Uterus (tissue), 3 donors: ENCODE measurements at regions not wholly inside any gene's neighbourhood (a gene's known extent, or its start where the extent isn't known, plus 50 kb on each side); places are given as distances from the start of the nearest gene placed in this dataset.

ENCODE experiments used
- DNase-seq, 2 donors: peaks; one replicate each; pipeline ENCODE4 v3.0.0-alpha.2; 2019 to 2020
- H3K27ac ChIP-seq, 2 donors: fragments of 200-600 bp; sonication (generic); 1 replicate in 1 of 2; 2 replicates in 1 of 2; pipeline ENCODE4 v1.5.1; 2016 to 2018
- H3K27me3 ChIP-seq, 2 donors: fragments of 200-600 bp; sonication (generic); one replicate each; pipeline ENCODE4 v1.5.1; 2018 to 2019; ENCODE audit warnings: control low read depth in 1 of 2
- H3K36me3 ChIP-seq, 2 donors: fragments of 200-600 bp; sonication (generic); one replicate each; pipeline ENCODE4 v1.5.1; 2019; ENCODE audit warnings: control low read depth in 1 of 2
- H3K4me1 ChIP-seq, 2 donors: fragments of 200-600 bp; sonication (generic); one replicate each; pipeline ENCODE4 v1.5.1; 2018 to 2019; ENCODE audit warnings: control low read depth in 1 of 2
- H3K4me3 ChIP-seq, 2 donors: fragments of 200-600 bp; sonication (generic); 1 replicate in 1 of 2; 2 replicates in 1 of 2; pipeline ENCODE4 v1.5.1; 2018 to 2019; ENCODE audit warnings: mild to moderate bottlenecking in 1 of 2
- H3K9me3 ChIP-seq, 2 donors: fragments of 200-600 bp; sonication (generic); one replicate each; pipeline ENCODE4 v1.5.1; 2019; ENCODE audit warnings: control low read depth in 1 of 2
- POLR2A ChIP-seq, 2 donors: fragments of 450-650 bp; IDR thresholded peaks; one replicate each; pipeline ENCODE4 v1.6.1; 2016; ENCODE audit warnings: antibody characterized with exemption in 2 of 2, mild to moderate bottlenecking in 1 of 2, moderate library complexity in 1 of 2
- intact Hi-C: fragments of 100-400 bp; cut with DNase I; formaldehyde crosslinking; loops from one replicate; pipeline ENCODE4 v1.15.1; 2023; ENCODE audit warnings: low total_unique reads
- TF ChIP-seq, protein P1 (sequence below), 4 experiments: fragments of 200-600 bp in 2 of 4; fragments of 450-650 bp in 2 of 4; sonication (generic) in 2 of 4; IDR thresholded peaks; one replicate each; pipeline ENCODE4 v1.5.1; 2016 to 2019; ENCODE audit warnings: antibody characterized with exemption in 4 of 4, mild to moderate bottlenecking in 2 of 4, moderate library complexity in 1 of 4
- donor health status: DM: yes; HTN: yes; CAD: no.

DNA sequence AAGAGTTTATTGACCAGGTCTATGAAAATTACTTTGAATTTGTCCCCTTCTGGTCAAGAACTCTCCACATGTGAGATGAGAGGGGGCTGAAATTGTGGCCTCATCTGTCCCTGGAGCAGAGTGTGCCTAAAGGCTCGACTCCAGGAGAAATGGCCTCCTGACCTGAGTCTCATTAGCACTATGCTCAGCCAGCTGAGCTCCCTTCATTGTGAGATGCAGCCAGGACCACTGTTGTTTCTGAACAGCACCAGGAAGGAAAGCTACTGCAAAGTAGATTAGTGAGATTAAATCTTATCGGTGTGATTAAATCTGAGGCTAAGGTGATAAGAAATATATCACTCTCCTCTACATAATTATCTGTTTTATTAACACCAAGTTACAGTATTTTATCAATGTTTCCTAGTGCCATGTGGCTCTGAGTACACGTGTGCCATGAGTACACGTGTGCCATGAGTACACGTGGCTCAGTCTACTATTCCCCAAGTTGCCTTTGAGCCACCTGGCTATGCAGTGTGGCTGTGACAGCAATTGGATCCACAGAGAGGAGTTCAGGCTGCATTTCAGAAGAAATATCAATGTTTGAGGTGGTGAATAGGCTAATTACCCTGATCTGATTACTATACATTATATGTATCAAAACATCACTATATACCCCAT lies 126.9 kb downstream of the IPMK start:
- Histone ChIP-seq H3K4me3 (no peak overlapping the region), H3K27ac (no peak overlapping the region), H3K27me3 (no peaks in the 10 kb centered on the region), H3K36me3 (no peaks in the 10 kb centered on the region), H3K4me1 (no peaks in the 10 kb centered on the region), H3K9me3 (no peaks in the 10 kb centered on the region)
- DNase-seq = no peak
- TF ChIP-seq POLR2A (IDR thresholded peaks at IDR 0.05) = no peak
- TF ChIP-seq, protein P1, sequence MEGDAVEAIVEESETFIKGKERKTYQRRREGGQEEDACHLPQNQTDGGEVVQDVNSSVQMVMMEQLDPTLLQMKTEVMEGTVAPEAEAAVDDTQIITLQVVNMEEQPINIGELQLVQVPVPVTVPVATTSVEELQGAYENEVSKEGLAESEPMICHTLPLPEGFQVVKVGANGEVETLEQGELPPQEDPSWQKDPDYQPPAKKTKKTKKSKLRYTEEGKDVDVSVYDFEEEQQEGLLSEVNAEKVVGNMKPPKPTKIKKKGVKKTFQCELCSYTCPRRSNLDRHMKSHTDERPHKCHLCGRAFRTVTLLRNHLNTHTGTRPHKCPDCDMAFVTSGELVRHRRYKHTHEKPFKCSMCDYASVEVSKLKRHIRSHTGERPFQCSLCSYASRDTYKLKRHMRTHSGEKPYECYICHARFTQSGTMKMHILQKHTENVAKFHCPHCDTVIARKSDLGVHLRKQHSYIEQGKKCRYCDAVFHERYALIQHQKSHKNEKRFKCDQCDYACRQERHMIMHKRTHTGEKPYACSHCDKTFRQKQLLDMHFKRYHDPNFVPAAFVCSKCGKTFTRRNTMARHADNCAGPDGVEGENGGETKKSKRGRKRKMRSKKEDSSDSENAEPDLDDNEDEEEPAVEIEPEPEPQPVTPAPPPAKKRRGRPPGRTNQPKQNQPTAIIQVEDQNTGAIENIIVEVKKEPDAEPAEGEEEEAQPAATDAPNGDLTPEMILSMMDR (IDR thresholded peaks at IDR 0.05) = no peak
- intact Hi-C loops = no loop called here

DNA sequence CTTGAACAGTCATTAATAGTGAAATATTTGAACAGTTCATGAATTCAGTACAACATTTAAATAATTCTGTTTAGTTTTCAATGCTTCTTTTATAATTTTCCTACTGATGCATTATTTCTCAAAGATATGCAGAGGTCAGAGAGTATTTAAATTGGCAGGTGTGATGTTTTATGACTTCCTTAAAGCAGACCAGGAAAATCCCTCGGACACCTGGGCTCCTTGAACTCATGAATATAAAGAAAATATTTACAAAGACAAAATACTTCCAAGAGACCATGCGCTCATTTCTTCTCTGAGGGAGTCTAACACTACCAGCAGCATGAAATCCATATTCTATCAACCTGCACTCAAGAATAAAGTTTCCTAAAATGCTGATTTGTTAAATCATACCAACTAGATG lies 127.6 kb downstream of the IPMK start:
- intact Hi-C loops = no loop called here
- no peak for TF ChIP-seq POLR2A (IDR thresholded peaks at IDR 0.05)
- TF ChIP-seq, protein P1 (IDR thresholded peaks at IDR 0.05) = no peak
- Histone ChIP-seq H3K27ac (no peak overlapping the region), H3K27me3 (no peaks in the 10 kb centered on the region), H3K9me3 (no peaks in the 10 kb centered on the region), H3K36me3 (no peaks in the 10 kb centered on the region), H3K4me3 (no peak overlapping the region), H3K4me1 (no peaks in the 10 kb centered on the region)
- DNase-seq = no peak

DNA sequence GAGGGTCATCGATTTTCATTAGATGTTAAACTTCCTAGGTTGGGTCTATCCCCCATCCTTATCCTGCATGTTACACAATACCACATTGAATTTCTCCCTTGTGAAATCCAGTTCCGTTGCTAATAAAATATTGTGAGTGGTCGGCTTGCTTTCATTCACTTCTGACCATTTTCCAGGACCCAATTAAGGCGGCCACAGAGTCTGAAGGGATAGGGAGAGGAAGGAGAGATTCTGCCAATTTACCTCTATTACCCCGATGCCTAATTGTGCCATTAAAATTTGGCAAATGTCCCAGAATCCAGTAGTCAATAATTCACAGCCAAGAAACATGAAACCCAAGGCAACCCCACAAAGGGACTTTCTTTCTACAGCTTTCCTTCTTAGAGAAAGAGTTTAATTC lies 129.9 kb downstream of the IPMK start:
- H3K36me3 ChIP-seq = no peaks in the 10 kb centered on the region
- no peaks in the 10 kb centered on the region for H3K4me1 ChIP-seq
- H3K27ac ChIP-seq = no peak overlapping the region
- DNase-seq = no peak
- H3K27me3 ChIP-seq = no peaks in the 10 kb centered on the region
- H3K9me3 ChIP-seq = no peaks in the 10 kb centered on the region
- no peak overlapping the region for H3K4me3 ChIP-seq
- no peak for TF ChIP-seq POLR2A (IDR thresholded peaks at IDR 0.05)
- TF ChIP-seq, protein P1 (IDR thresholded peaks at IDR 0.05) = no peak
- intact Hi-C loops = no loop called here

DNA sequence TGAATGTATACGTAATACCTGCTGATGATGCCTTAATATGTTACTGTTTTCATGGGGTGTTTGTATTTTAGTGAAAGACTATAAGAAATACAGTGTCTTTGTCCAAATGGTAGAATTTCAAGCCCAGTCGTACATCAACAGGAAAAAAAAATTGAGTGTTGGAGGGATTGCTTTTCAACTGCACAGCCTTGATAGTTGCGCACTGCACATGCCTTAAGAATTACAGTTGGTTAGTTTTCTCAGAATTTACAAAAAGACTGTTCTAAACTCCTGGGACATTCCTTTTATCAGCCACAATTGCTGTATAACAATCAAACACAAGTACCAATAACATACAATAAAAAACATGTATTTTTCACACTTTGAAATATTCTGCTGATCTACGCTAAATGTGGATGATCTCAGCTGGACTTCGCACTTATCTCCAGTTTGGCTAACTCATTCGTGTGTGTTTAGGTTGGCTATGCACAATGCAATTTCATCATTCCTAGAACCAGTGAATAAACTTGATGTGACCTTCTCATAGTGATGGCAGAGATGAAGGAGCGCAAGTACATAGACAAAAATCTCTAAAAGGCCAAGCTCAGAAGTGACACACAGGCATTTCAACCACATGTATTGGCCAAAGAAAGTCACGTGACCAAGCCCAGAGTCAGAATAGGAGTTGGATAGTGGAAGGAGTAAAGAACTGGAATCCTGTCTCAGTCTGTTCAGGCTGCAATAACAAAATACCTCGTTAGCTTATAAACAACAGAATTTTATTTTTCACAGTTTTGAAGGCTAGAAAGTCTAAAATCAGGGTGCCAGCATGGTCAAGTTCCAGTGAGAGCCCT lies 152.3 kb downstream of the IPMK start:
- no peak for DNase-seq
- no peaks in the 10 kb centered on the region for H3K27me3 ChIP-seq
- intact Hi-C loops = no loop called here
- H3K4me1 ChIP-seq = no peaks in the 10 kb centered on the region
- no peaks in the 10 kb centered on the region for H3K36me3 ChIP-seq
- H3K27ac ChIP-seq = no peak overlapping the region
- no peak overlapping the region for H3K4me3 ChIP-seq
- H3K9me3 ChIP-seq = no peaks in the 10 kb centered on the region
- TF ChIP-seq POLR2A (IDR thresholded peaks at IDR 0.05) = no peak
- TF ChIP-seq, protein P1 (IDR thresholded peaks at IDR 0.05) = no peak

DNA sequence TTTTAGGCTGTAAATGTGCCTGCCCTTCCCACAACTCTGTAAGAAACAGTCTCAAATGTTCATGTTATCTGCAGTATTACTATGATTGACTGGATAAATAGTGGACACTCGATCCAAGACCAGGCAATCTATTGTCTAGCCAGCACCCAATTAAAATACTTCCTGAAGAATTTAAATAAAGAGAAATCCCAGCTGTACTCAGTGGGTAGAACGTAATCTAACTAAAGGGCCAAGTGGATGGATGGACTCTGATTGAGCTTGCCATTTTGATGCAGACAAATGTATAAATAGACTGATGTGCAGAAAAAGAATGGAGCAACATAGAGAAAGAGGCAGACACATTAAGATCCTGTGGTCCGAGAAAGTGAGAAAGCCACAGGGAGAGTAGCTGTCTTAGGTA lies 158.0 kb downstream of the IPMK start:
- intact Hi-C loops = no loop called here
- no peaks in the 10 kb centered on the region for H3K36me3 ChIP-seq

More for the DNA sequence above, 158.0 kb downstream of the IPMK start:
- Histone ChIP-seq H3K4me1 (no peaks in the 10 kb centered on the region), H3K9me3 (no peaks in the 10 kb centered on the region), H3K4me3 (no peak overlapping the region), H3K27me3 (no peaks in the 10 kb centered on the region), H3K27ac (no peak overlapping the region)
- no peak for TF ChIP-seq POLR2A (IDR thresholded peaks at IDR 0.05)
- TF ChIP-seq, protein P1 (IDR thresholded peaks at IDR 0.05) = no peak
- no peak for DNase-seq
